ENCODE measurements at regions not wholly inside any gene's neighbourhood (a gene's known extent, or its start where the extent isn't known, plus 50 kb on each side); places are given as distances from the start of the nearest gene placed in this dataset.

GRCh38 chr15:94770199-94770598, 538.8 kb downstream of the MCTP2 start:
- DNase-seq = no peak

GRCh38 chr15:94777037-94777436, 545.7 kb downstream of the MCTP2 start:
- DNase-seq = no peak

GRCh38 chr15:94778840-94779239, 547.5 kb downstream of the MCTP2 start:
- no peak for DNase-seq

- DNase-seq = no peak
Observed at GRCh38 chr15:94780166-94780565, 548.8 kb downstream of the MCTP2 start.

- DNase-seq = no peak
Observed at GRCh38 chr15:94785091-94785490, 553.7 kb downstream of the MCTP2 start.

GRCh38 chr15:94791008-94791407, 559.6 kb downstream of the MCTP2 start:
- no peak for DNase-seq

- no peak for DNase-seq
Observed at GRCh38 chr15:94791510-94791909, 560.1 kb downstream of the MCTP2 start.

GRCh38 chr15:94792196-94792595, 560.8 kb downstream of the MCTP2 start:
- no peak for DNase-seq

- no peak for DNase-seq
Observed at GRCh38 chr15:94793207-94793606, 561.8 kb downstream of the MCTP2 start.

- DNase-seq = no peak
Observed at GRCh38 chr15:94793641-94794040, 562.3 kb downstream of the MCTP2 start.

GRCh38 chr15:94804613-94805012, 573.3 kb downstream of the MCTP2 start:
- DNase-seq = no peak

- DNase-seq = no peak
Observed at GRCh38 chr15:94815110-94815731, 583.9 kb downstream of the MCTP2 start.

GRCh38 chr15:94815914-94816313, 584.6 kb downstream of the MCTP2 start:
- DNase-seq = no peak

GRCh38 chr15:94829887-94830884, 598.8 kb downstream of the MCTP2 start:
- no peak for DNase-seq

- no peak for DNase-seq
Observed at GRCh38 chr15:94834000-94834399, 602.6 kb downstream of the MCTP2 start.

- no peak for DNase-seq
Observed at GRCh38 chr15:94834494-94834893, 603.1 kb downstream of the MCTP2 start.

- DNase-seq = no peak
Observed at GRCh38 chr15:94838281-94838680, 606.9 kb downstream of the MCTP2 start.

- DNase-seq = no peak
Observed at GRCh38 chr15:94840794-94841783, 609.7 kb downstream of the MCTP2 start.

GRCh38 chr15:94843060-94843459, 611.7 kb downstream of the MCTP2 start:
- DNase-seq = no peak

GRCh38 chr15:94844198-94844537, 612.8 kb downstream of the MCTP2 start:
- DNase-seq = no peak

- DNase-seq = no peak
Observed at GRCh38 chr15:94844538-94845389, 613.4 kb downstream of the MCTP2 start.

GRCh38 chr15:94845390-94845716, 614.0 kb downstream of the MCTP2 start:
- DNase-seq = no peak

All from activated T-cell treated with anti-CD3 and anti-CD28 coated beads for 4 hours (primary cell).